Fibroblast of lung (primary cell): ENCODE measurements at regions not wholly inside any gene's neighbourhood (a gene's known extent, or its start where the extent isn't known, plus 50 kb on each side); places are given as distances from the start of the nearest gene placed in this dataset.

Experiments
- DNase-seq, 2 donors: peaks; one replicate each; pipeline versions ENCODE4 v3.0.0 to v3.0.0-alpha.2; 2010; ENCODE audit warnings: low read depth in 2 of 2
- H2AFZ ChIP-seq: 2 replicates; pipeline ENCODE4 v1.5.1; 2012; ENCODE audit warnings: low read length, control low read depth, inconsistent platforms
- H3K27ac ChIP-seq: 2 replicates; pipeline ENCODE4 v1.5.1; 2011; ENCODE audit warnings: low read length, control low read depth; ENCODE audit not compliant: insufficient read depth
- H3K27me3 ChIP-seq: 2 replicates; pipeline ENCODE4 v1.5.1; 2011; ENCODE audit warnings: mild to moderate bottlenecking, low read length; ENCODE audit not compliant: control insufficient read depth, insufficient read depth
- H3K36me3 ChIP-seq: 2 replicates; pipeline ENCODE4 v1.5.1; 2011; ENCODE audit warnings: low read length; ENCODE audit not compliant: control insufficient read depth, insufficient read depth
- H3K4me1 ChIP-seq: 2 replicates; pipeline ENCODE4 v1.5.1; 2011; ENCODE audit warnings: low read length; ENCODE audit not compliant: control insufficient read depth, insufficient read depth; ENCODE audit errors: extremely low read depth
- H3K4me2 ChIP-seq: 2 replicates; pipeline ENCODE4 v1.5.1; 2011; ENCODE audit warnings: low read length, control low read depth; ENCODE audit not compliant: insufficient read depth; ENCODE audit errors: extremely low read depth
- H3K4me3 ChIP-seq, 4 experiments: fragments of 200-600 bp in 1 of 4; sonication (generic) in 1 of 4; replicated peaks in 1 of 4; 2 replicates each; pipeline ENCODE4 v1.5.1; 2011 to 2016; ENCODE audit warnings: low read length in 4 of 4, low read depth in 3 of 4, mild to moderate bottlenecking in 3 of 4, control low read depth in 2 of 4, inconsistent platforms in 1 of 4, mixed read lengths in 1 of 4; ENCODE audit not compliant: insufficient read depth in 1 of 4; ENCODE audit errors: control extremely low read depth in 1 of 4
- H3K79me2 ChIP-seq: 2 replicates; pipeline ENCODE4 v1.5.1; 2012; ENCODE audit warnings: mild to moderate bottlenecking, low read length, inconsistent platforms; ENCODE audit not compliant: control insufficient read depth, insufficient read depth
- H3K9ac ChIP-seq: 2 replicates; pipeline ENCODE4 v1.5.1; 2011; ENCODE audit warnings: mild to moderate bottlenecking, low read length, control low read depth; ENCODE audit not compliant: insufficient read depth
- H3K9me3 ChIP-seq: 2 replicates; pipeline ENCODE4 v1.5.1; 2012; ENCODE audit warnings: low read depth, low read length; ENCODE audit not compliant: control insufficient read depth, insufficient read depth
- H4K20me1 ChIP-seq: 2 replicates; pipeline ENCODE4 v1.5.1; 2011; ENCODE audit warnings: low read length; ENCODE audit not compliant: control insufficient read depth, insufficient read depth; ENCODE audit errors: extremely low read depth
- CTCF ChIP-seq, 2 donors: IDR thresholded peaks in 1 of 2; conservative IDR thresholded peaks in 1 of 2; 1 replicate in 1 of 2; 2 replicates in 1 of 2; pipeline ENCODE4 v1.5.1; 2011 to 2012; ENCODE audit warnings: low read length in 2 of 2, control low read depth in 1 of 2, inconsistent platforms in 1 of 2, low read depth in 1 of 2, mild to moderate bottlenecking in 1 of 2
- EZH2 ChIP-seq: IDR thresholded peaks from 2 replicates; pipeline ENCODE4 v1.5.1; 2012; ENCODE audit warnings: low read length, control low read depth, mild to moderate bottlenecking; ENCODE audit errors: missing control alignments

- H3K27me3 ChIP-seq: no peaks in the 10 kb centered on the region
- H4K20me1 ChIP-seq: no peaks in the 10 kb centered on the region
- no peak overlapping the region for H3K4me2 ChIP-seq
- no peak overlapping the region for H3K4me3 ChIP-seq
- no peaks in the 10 kb centered on the region for H3K4me1 ChIP-seq
- H3K36me3 ChIP-seq: no peaks in the 10 kb centered on the region
- no peaks in the 10 kb centered on the region for H3K9me3 ChIP-seq
- H2AFZ ChIP-seq: no peak overlapping the region
- H3K79me2 ChIP-seq: no peaks in the 10 kb centered on the region
- no peak overlapping the region for H3K9ac ChIP-seq
- DNase-seq: no peak
- H3K27ac ChIP-seq: no peak overlapping the region
- TF ChIP-seq EZH2 (no peak), CTCF (conservative IDR thresholded peaks at IDR 0.05 in 1 of 2, IDR thresholded peaks at IDR 0.05 in 1 of 2; ENCODE audit: low read depth in 1 of 2, low read length in 2 of 2) (no peak)
These were observed 49.9 kb downstream of the CNTN3 start for GRCh38 chr3:74564560-74564959.

- TF ChIP-seq CTCF (conservative IDR thresholded peaks at IDR 0.05 in 1 of 2, IDR thresholded peaks at IDR 0.05 in 1 of 2; ENCODE audit: low read depth in 1 of 2, low read length in 2 of 2) (no peak), EZH2 (no peak)
- H3K36me3 ChIP-seq: no peaks in the 10 kb centered on the region
- H3K9ac ChIP-seq: no peak overlapping the region
- DNase-seq: no peak
- no peaks in the 10 kb centered on the region for H3K9me3 ChIP-seq
- H3K4me3 ChIP-seq: no peak overlapping the region
- H3K4me1 ChIP-seq: no peaks in the 10 kb centered on the region
- H4K20me1 ChIP-seq: no peaks in the 10 kb centered on the region
- no peaks in the 10 kb centered on the region for H3K27me3 ChIP-seq
- no peak overlapping the region for H2AFZ ChIP-seq
- H3K79me2 ChIP-seq: no peaks in the 10 kb centered on the region
- H3K27ac ChIP-seq: no peak overlapping the region
- no peak overlapping the region for H3K4me2 ChIP-seq
These were observed 51.7 kb downstream of the CNTN3 start for GRCh38 chr3:74562558-74563269.

DNA sequence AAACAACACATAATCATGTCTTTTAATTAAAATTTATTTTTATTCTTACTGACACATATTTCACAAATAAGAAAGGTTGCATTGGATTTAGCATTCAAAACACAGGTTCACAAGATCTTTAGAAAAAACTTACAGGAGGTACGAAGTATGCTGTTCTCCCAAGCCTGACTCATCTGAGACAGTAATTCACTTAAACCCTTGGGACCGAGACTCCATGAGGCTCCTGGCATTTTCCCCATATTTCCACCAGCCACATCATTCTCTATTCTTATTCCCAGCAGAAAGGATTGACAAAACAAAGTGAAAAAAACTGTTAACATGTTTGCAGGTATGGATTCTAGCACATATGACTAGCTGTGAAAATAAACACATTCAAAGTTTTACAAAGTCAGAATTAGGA, 52.6 kb downstream of the CNTN3 start:
- peak in 1 of 2 donors; percentile 1 for DNase-seq
- no peak overlapping the region for H3K4me3 ChIP-seq

More for the DNA sequence above, 52.6 kb downstream of the CNTN3 start:
- Histone ChIP-seq H4K20me1 (no peaks in the 10 kb centered on the region), H3K79me2 (no peaks in the 10 kb centered on the region), H3K27me3 (no peaks in the 10 kb centered on the region), H3K27ac (no peak overlapping the region), H3K9ac (no peak overlapping the region), H3K9me3 (no peaks in the 10 kb centered on the region), H3K4me2 (no peak overlapping the region), H2AFZ (no peak overlapping the region), H3K36me3 (no peaks in the 10 kb centered on the region), H3K4me1 (no peaks in the 10 kb centered on the region)
- no peak for TF ChIP-seq EZH2
- TF ChIP-seq CTCF (conservative IDR thresholded peaks at IDR 0.05 in 1 of 2, IDR thresholded peaks at IDR 0.05 in 1 of 2; ENCODE audit: low read depth in 1 of 2, low read length in 2 of 2): no peak
